Loucy (cell line): ENCODE measurements at regions not wholly inside any gene's neighbourhood (a gene's known extent, or its start where the extent isn't known, plus 50 kb on each side); places are given as distances from the start of the nearest gene placed in this dataset.

Source experiments
- CTCF ChIP-seq: fragments of 200-600 bp; sonication (generic); conservative IDR thresholded peaks from 2 replicates; pipeline ENCODE4 v1.5.1; 2014; ENCODE audit warnings: mild to moderate bottlenecking, antibody characterized with exemption, low read length
- EZH2phosphoT487 ChIP-seq: fragments of 200-600 bp; IDR thresholded peaks from 2 replicates; pipeline ENCODE4 v1.6.1; 2018; ENCODE audit warnings: antibody characterized with exemption, mild to moderate bottlenecking, moderate library complexity, borderline replicate concordance

GRCh38 chr2:176772816-176773215 is 439.8 kb upstream of the HNRNPA3 start:
- no peak for TF ChIP-seq CTCF
- no peak for TF ChIP-seq EZH2phosphoT487
